GF-D8 (cell line): ENCODE measurements at regions not wholly inside any gene's neighbourhood (a gene's known extent, or its start where the extent isn't known, plus 50 kb on each side); places are given as distances from the start of the nearest gene placed in this dataset.
"Not testable (repeated sequence)": the region's sequence is repeated elsewhere in the genome, so short reads cannot be mapped to it uniquely, and the experiment has no call there.

Experiments
- DNase-seq: peaks from one replicate; lab custom pipeline; 2025; lab: John Stamatoyannopoulos, UW

DNA sequence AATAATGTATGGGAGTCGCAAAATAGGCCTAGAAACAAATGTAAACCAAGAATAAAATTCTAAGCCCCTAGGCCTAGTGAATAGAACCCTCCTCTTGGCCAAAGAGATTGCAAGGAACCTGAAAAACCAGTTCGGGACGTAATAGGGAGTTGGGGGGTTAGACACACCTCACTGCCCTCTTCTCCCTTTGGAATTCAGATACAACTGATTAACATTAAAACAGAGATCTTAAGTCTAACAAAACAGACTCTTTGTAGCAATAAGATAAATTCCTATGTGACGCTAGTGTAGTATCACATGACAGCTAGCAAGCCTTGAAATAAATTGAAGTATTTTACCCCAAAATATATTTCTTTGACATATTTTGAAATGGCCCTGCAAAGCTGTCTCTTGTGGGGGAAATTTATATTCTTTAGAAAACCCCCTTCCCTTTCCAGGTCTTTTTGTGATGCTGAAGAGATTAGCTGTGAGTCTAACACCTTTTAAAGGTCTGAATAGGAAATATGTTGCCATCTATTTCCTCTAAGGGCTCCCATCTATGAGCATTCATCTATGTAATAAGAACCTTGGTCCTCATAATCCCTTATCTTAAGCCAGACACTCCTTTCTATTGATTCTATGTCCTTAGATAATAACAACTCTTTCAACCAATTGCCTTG is 623.4 kb upstream of the NRG3 start:
- no peak for DNase-seq

DNA sequence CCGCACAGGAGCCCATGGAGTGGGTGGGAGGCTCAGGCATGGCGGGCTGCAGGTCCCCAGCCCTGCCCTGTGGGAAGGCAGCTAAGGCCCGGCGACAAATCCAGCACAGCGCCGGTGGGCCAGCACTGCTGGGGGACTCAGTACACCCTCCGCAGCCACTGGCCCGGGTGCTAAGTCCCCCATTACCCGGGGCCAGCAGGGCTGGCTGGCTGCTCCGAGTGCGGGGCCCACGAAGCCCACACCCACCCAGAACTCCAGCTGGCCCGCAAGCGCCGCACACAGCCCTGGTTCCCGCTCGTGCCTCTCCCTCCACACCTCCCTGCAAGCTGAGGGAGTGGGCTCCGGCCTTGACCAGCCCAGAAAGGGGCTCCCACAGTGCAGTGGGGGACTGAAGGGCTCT is 610.0 kb upstream of the NRG3 start:
- not testable (repeated sequence) for DNase-seq

DNA sequence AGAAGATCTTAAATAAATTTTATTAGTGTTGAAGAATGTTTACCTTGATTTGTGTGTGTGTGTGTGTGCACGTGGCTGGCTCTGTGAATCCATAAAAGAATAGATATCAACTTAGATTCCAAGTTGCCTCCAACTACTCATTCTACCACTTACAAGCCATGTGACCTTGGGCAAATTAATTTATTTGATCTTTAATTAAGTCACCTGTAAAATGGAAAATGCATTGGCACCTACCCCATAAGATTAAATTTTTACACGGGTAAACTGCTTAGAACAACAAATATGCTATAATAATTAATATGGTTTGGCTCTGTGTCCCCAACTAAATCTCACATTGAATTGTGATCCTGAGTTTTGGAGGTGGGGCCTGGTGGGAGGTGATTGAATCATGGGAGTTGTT is 604.9 kb upstream of the NRG3 start:
- DNase-seq = no peak

DNA sequence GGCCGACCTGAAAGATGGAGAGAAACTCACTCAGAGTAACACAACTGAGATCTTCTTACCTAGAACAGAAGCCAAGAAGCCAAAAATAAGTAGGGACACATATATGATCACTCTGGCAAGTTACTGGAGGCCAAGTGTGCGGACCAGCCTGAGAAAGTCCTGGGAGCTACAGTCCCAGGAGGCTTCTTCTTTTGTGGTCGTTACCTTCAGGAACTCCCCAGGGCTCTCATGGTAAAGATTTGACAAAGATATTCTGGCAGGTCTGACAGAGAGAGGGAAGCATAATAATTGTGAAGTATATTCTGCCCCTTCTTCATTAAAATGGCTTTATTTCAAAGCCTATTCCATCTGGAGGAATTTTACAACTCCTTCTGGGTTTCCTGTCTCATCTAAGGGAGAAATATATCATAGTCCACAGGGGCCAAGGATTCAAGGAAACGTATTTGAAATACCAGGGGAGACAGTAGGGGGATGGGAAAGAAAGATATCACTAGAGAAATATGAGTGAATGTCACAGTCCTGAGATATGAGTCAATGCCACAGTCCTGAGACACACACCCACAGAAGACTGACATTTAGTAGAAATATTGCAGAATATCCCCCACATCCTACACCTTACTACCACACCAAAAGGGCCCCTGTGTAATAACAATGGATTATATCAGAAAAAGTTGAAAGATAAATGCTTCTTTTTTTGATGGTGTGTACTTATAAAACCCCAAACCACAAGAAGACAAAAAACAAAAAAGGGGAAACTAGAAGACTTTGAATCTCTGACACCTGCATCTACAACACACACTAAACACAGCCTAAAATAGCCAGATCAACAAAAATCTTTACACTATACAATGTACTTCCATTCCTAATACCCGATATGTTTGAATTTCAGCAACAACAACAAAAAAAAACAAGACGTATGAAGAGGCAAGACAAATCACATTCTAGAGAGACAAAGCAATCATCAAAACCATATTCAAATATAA is 594.2 kb upstream of the NRG3 start:
- no peak for DNase-seq

DNA sequence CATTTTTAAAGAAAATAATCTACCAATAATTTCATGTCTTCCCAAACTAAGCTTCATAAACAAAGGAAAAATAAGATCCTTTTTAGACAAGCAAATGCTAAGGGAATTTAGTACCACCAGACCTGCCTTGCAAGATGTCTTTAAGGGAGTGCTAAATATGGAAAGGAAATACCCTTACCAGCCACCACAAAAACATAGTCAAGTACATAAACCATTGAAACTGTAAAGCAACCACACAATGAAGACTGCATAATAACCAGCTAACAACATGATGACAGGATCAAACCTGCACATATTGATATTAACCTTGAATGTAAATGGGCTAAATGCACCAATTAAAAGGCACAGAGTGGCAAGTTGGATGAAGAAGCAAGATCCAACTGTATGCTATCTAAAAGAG is 586.5 kb upstream of the NRG3 start:
- no peak for DNase-seq

DNA sequence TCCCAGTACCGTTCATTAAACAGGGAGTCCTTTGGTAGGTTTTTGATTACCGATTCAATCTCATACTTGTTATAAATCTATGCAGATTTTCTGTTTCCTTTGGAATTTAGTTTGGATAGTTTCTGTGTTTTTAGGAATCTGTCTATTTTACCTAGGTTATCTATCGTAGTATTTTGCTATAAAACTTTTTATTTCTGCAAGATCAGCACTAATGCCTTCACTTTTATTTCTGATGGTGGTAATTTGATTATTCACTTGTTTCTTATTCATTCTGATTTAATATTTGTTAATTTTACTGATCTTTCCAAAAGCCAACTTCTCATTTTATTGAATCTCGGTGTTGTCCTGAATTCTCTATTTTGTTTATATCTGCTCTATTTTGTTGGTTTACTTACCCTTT is 577.7 kb upstream of the NRG3 start:
- no peak for DNase-seq

DNA sequence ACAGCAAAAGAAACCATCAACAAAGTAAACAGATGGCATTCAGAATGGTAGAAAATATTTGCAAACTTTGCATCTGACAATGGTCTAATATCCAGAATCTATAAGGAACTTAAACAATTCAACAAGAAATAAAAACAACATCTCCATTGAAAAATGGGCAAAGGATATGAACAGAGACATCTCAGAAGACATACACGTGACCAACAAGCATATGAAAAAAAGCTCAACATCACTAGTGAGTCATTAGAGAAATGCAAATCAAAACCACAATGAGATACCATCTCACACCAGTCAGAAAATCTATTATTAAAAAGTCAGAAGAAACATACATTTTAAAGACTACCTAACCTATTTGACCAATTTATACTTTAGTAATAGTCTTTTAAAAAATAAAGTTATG is 571.3 kb upstream of the NRG3 start:
- DNase-seq = no peak

DNA sequence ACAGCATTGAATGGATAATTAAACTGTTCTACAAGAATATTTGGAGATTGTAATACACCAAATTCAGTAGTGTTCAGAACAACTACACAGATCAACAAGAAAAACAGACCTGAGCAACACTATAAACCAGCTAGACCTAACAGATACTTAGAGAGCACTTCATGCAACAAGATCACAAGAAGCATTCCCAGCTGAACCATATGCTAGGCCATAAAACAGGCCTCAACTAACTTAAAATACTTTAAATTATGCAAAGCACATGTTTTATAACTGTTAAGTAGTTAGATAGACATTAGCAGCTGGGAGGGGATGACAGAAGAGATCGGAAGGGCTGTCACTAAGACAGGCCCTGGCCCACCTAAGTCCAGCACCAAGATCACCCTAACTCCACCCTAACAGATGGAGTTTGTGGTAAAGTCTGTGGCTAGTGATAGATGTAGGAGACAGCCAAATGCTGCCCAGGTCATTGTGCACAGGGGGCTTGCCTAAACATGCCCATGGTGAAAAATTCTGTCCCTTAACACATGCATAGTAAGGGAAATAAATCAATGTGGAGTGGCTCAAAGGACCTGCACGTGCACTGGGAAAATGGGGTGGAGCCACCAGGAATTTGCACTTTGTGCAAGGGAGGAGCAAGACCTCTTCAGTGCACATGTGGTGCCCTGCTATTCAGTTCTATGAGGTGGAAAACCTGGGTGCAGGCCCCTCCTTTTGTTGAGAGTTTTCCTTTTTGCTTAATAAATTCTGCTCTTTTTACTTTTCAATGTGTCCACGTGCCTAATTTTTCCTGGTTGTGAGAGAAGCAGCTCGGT is 567.8 kb upstream of the NRG3 start:
- DNase-seq = no peak

DNA sequence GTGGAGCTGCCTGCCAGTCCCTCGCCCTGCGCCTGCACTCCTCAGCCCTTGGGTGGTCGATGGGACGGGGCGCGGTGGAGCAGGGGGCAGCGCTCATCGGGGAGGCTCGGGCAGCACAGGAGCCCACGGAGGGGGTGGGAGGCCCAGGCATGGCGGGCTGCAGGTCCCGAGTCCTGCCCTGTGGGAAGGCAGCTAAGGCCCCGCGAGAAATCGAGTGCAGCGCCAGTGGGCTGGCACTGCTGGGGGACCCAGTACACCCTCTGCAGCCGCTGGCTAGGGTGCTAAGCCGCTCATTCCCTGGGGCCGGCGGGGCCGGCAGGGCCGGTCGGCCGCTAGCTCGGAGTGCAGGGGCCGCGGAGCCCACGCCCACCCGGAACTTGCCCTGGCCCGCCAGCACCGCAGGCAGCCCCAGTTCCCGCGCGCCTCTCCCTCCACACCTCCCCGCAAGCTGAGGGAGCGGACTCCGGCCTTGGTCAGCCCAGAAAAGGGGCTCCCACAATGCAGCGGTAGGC is 565.9 kb upstream of the NRG3 start:
- no peak for DNase-seq

DNA sequence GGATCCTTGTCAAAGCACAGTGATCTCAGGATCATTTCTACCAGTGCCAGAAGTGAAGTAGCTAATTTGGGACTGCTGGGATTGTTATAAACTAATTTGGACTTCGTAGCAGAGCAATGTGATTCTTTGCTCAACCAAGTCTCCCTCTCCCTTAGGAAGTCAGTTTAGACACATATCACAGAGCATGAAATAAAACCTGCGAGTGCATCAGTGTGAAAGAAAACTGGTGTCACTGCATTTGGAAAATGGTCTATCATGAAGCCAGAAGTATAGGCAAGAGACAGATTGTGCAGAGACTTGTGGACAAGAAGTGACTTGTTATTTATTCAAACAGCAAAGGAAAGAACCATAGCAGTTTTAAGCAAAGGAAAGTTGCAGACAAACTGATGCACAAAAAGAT is 560.5 kb upstream of the NRG3 start:
- no peak for DNase-seq

DNA sequence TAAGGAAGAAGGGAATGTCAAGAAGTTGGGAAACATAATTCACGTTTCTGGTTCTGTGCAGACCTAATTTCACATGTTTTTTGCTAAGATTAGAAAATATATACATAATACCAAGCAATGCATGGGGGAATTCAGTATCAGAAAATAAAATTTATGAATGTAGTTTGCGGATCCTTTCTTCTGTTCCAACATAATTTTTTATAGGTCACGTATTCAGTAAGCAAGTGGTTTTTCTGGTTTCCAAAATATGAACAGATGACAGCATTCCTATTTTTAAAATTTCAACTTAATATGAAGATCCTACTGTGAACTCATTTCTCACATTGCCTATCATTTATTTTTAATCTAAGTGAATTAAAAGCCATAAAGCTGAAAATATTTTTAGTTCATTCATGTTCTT is 560.0 kb upstream of the NRG3 start:
- DNase-seq = no peak

DNA sequence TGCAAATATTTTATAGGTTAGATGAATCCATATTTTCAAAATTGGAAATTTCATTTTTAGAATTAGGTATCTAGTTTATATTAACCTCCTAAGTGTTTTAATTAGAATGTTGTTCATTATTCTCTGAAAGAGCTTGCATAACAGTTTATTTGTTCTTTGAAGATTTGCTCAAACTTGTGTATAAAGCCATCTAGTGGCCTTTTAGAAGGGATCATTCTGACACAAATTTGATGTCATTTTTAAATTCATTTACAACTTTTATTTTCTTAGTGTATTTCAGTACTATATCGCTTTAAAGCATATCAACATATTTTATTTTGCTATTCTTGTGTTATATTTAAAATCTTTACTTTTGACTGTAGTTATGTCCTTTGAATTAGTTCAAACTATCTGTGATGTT is 527.0 kb upstream of the NRG3 start:
- DNase-seq = no peak

DNA sequence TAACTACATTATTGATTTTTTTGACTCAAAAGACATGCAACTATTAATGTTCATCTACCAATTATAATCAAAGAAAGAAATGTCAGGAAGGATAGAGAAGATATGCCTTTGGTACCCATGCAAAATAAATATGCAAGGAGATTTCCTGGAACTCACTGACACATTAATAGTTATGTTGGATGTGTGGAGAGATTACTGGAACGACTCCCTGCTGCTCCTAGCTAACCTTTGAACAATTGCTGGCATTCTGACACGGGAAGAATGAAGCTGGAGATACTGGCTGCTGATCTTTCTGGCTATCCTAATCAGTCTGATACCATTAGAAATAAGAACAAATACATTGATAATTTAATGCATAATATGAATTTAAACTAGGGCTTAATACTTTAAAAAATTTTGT is 507.9 kb upstream of the NRG3 start:
- DNase-seq = no peak

DNA sequence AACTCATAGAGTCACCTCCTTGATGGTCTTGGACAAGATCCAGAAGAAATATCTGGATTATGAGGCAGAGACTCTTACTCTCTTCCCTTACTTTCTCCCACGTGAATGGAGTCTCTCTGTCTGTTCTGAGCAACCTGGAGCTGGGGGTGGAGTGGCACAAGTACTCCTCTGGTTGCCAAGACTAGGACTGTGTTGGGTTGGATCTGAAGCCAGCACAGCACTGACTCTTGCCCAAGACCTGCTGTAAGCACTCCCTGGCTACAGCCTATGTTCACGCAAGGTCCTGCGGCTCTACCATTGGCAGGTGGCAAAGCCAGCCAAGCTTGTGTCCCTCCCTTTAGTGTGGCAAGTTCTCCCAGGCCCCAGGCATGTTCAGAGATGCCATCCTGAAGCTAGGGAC is 488.2 kb upstream of the NRG3 start:
- no peak for DNase-seq

DNA sequence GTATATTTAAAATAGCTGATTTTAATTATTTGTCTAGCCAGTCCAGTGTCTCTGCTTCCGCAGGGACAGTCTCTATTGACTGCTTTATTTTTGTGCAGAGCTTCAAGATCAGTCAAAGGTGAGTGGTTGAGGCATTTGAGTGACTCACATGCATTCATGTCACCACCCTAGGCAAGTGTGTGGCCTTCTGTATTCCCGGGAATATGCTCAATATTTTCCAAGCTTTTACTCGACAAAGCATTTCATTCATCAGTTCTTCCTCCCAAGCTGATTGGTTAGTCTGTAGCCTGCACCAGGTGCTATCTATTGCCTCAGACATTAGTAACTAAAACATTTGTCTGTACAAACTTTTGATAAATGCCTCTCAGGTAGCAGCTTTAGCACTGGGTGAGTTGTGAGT is 471.5 kb upstream of the NRG3 start:
- DNase-seq = no peak

DNA sequence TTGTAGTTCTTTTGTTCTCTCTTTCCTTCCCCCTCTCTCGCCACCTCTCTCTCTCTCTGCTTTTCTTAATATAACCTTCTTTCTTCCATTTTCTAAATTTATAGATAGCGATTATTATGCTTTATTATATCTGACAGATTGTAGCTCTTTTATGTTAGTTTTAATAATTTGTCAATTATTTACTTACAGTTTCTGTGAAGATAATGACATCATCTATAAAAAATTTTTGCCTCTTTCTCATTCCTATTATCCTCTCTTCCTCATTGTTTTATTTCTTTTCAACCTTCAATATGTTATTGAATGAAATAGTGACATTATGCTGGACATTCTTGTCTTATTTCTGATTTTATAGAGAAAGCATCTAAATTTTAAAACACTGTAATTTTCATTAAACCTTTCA is 469.6 kb upstream of the NRG3 start:
- no peak for DNase-seq

DNA sequence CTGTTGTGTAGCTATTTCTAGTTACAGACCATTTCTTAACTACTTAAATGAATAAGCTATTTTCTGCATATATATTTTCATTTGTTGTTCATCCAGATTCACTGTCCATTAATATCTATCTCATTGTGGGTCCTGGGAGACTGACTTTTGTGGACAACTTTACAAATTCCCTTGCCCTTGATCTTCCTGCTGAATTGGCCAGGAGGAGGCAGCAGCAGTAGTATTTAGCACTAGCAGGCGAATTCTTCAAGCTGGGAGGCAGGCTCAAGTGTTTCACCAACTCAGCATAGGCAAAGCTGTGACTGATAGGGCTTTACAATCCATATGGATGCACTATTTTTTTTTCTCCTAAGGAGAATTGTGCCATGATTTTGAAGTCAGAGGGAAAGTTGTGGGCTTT is 461.0 kb upstream of the NRG3 start:
- no peak for DNase-seq

DNA sequence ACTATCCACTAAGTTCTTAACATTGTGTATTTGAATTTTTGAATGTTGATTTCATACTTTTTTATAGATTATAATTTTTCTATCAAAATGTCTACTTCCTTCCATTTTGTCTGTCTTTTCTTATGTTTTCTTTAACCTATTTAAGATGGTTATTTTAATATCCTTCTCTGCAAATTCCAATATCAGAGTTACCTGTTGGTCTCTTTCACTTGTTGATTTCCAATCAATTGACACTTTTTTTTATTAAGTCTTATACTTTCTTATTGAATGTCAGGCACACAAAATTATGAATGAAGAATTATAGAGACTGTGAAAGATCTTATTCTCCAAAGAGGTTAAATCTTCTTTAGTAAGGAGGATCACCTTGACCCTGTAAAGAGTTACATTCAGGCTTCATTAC is 448.3 kb upstream of the NRG3 start:
- no peak for DNase-seq

DNA sequence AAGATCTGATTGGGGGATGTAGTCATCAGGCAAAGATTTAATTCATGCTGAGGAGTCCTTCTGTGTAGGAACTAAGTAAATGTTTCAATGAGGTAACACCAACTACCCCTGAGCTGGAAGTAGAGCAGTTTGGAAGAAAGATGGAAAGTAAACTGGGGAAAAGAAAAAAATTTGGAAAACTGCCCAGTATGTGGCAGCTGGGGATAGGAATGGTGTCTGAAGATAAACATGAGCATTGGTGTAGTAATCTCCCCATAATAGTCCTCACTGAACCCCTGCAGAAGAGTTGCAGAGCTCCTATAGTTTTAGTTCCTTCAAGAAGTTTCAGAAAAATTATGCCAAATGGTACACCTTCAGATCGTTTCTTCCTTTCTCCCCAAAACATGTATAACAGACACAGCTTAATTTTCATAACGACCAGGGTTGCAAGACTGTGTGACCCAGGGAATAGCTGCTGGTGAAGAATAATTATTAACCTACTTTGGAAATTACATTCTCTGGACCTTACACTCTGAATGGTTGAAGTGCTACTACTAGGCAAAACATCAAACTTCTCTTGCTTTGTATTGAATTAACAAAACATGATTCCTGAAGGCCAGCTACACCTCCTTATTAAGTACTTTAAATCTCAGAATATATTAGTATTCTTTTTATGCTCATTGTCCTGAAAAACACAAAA is 446.4 kb upstream of the NRG3 start:
- no peak for DNase-seq

DNA sequence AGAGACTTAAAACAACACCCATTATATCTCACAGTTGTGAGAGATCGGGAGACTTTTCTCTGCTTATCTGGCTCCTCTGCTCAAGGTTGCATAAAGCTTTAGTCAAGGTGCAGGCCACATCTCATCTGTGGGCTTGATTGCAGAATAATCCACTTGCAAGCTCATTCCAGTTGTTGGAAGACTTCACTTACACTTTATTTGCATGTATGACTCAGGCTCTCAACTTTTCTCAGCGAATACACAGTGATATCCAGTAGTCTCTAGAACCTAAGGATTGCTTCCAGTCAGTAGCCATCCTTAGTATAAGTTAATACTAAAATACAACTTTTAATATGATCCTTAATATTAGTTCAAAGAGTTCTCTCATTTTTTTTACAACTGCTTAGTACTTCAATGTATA is 435.5 kb upstream of the NRG3 start:
- DNase-seq = no peak

DNA sequence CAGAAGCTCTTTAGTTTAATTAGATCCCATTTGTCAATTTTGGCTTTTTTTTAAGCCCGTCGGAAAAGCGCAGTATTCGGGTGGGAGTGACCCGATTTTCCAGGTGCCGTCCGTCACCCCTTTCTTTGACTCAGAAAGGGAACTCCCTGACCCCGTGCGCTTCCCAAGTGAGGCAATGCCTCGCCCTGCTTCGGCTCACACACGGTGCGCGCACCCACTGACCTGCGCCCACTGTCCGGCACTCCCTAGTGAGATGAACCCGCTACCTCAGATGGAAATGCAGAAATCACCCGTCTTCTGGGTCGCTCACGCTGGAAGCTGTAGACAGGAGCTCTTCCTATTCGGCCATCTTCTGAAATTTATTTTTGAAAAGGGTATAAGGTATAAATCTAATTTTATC is 433.4 kb upstream of the NRG3 start:
- not testable (repeated sequence) for DNase-seq
